ENCODE measurements at regions not wholly inside any gene's neighbourhood (a gene's known extent, or its start where the extent isn't known, plus 50 kb on each side); places are given as distances from the start of the nearest gene placed in this dataset.

DNA sequence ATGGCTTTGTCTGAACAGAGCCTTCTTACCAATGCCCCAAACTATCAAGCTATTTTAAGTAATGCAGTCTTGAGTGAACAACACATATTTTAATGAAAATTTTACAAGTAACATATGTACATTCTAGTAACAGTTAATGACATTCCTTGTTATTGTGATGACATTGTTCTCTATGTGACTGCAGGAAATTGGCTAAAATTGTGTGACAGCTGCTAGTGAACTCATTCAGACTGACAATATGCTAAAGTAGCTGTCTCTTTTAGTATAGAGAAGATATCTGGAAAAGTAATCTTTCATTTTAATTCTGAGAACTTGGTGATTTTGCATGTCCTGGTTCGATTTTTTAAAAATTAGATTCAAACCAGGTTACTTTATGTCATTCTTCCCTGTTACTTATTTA lies 259.8 kb upstream of the MAGI2 start:
- no peaks in the 10 kb centered on the region for H3K9me3 ChIP-seq
- TF ChIP-seq, protein P1, sequence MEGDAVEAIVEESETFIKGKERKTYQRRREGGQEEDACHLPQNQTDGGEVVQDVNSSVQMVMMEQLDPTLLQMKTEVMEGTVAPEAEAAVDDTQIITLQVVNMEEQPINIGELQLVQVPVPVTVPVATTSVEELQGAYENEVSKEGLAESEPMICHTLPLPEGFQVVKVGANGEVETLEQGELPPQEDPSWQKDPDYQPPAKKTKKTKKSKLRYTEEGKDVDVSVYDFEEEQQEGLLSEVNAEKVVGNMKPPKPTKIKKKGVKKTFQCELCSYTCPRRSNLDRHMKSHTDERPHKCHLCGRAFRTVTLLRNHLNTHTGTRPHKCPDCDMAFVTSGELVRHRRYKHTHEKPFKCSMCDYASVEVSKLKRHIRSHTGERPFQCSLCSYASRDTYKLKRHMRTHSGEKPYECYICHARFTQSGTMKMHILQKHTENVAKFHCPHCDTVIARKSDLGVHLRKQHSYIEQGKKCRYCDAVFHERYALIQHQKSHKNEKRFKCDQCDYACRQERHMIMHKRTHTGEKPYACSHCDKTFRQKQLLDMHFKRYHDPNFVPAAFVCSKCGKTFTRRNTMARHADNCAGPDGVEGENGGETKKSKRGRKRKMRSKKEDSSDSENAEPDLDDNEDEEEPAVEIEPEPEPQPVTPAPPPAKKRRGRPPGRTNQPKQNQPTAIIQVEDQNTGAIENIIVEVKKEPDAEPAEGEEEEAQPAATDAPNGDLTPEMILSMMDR (IDR thresholded peaks at IDR 0.05), result no peak
- no peaks in the 10 kb centered on the region for H3K4me1 ChIP-seq
- H3K4me3 ChIP-seq, result no peak overlapping the region
- no peaks in the 10 kb centered on the region for H3K27me3 ChIP-seq
- intact Hi-C loops (cut with DNase I; ENCODE audit: low total_unique reads), result no loop called here
- no peak for DNase-seq
- no peak overlapping the region for H3K27ac ChIP-seq
- H3K36me3 ChIP-seq, result no peaks in the 10 kb centered on the region

DNA sequence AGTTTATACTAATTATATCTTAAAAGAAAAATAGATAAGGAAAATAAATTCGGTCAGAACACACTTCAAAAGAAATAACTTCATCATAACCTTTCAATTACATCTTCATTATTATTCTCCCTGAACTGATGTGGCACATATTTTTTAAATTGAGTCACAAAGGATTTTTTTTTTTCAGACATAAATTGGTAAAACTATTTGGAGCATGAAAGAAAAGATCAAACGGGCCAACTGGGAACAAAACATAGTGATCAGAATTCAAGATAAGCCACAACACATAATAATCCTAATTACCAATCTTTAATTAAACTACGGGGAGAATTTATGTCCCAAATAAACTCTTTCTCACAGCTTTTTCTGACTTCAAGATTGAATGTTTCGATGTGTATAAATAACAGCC lies 258.2 kb upstream of the MAGI2 start:
- TF ChIP-seq, protein P1 (IDR thresholded peaks at IDR 0.05), result no peak
- H3K4me1 ChIP-seq, result no peaks in the 10 kb centered on the region
- H3K4me3 ChIP-seq, result no peak overlapping the region
- no peak for DNase-seq
- intact Hi-C loops (cut with DNase I; ENCODE audit: low total_unique reads), result no loop called here
- no peaks in the 10 kb centered on the region for H3K36me3 ChIP-seq
- no peak overlapping the region for H3K27ac ChIP-seq
- no peaks in the 10 kb centered on the region for H3K9me3 ChIP-seq
- no peaks in the 10 kb centered on the region for H3K27me3 ChIP-seq

DNA sequence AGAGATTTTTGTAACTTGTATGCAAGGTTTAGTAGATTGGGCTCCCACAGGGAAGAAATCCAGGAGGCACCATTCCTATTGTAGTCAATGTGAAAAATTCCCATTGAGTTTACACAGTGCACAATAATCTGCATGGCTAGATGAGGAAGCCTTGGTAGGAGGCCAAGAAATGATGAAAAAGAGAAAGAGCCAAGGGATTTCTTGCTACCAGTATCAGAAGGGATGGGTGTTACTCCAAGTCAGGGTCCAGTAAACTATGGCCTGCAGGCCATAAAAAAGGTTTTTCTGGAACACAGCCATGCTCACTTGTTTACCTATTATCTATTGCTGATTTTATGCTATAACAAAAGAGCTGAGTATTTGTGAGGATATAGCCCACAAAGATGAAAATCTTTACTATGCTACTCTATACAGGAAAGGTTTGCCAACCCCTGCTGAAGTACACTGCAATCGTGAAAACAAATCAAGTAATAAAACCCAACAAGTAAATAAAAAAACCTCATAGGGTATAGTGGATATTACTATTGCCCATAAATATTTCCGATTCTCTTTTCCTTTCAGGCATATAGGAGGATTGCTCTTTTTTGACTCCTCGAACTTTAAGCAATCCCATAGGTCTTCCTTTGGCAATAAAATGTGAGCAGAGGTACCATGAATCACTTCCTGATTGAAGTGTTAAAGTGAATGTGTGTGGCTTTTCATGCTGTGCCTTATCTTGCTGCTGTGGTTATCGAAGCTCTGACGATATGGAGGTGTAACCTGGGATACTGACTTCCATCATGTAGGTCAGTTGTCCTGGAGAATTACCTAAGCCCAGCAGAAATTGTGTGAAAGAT lies 256.3 kb upstream of the MAGI2 start:
- no peak for DNase-seq
- TF ChIP-seq, protein P1 (IDR thresholded peaks at IDR 0.05), result no peak
- H3K4me3 ChIP-seq, result no peak overlapping the region
- H3K9me3 ChIP-seq, result no peaks in the 10 kb centered on the region
- intact Hi-C loops (cut with DNase I; ENCODE audit: low total_unique reads), result no loop called here
- no peak overlapping the region for H3K27ac ChIP-seq
- no peaks in the 10 kb centered on the region for H3K4me1 ChIP-seq
- H3K27me3 ChIP-seq, result no peaks in the 10 kb centered on the region
- no peaks in the 10 kb centered on the region for H3K36me3 ChIP-seq

DNA sequence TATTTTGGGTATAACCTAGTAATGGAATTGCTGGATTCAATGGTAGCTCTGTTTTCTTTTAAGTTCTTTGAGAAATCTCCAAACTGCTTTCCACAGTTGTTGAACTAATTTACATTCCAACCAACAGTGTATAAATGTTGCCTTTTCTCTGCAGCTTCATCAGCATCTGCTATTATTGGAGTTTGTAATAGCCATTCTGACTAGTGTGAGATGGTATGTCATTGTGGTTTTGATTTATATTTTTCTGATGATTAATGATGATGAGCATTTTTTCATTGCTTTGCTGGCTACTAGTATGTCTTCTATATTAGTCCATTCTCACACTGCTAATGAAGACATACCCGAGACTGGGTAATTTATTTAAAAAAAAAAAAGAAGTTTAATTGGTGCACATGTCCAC lies 248.6 kb upstream of the MAGI2 start:
- no peak for DNase-seq
- intact Hi-C loops (cut with DNase I; ENCODE audit: low total_unique reads), result no loop called here
- TF ChIP-seq, protein P1 (IDR thresholded peaks at IDR 0.05), result no peak
- no peaks in the 10 kb centered on the region for H3K36me3 ChIP-seq
- H3K27me3 ChIP-seq, result no peaks in the 10 kb centered on the region
- H3K4me3 ChIP-seq, result no peak overlapping the region
- H3K9me3 ChIP-seq, result no peaks in the 10 kb centered on the region
- no peak overlapping the region for H3K27ac ChIP-seq
- H3K4me1 ChIP-seq, result no peaks in the 10 kb centered on the region

DNA sequence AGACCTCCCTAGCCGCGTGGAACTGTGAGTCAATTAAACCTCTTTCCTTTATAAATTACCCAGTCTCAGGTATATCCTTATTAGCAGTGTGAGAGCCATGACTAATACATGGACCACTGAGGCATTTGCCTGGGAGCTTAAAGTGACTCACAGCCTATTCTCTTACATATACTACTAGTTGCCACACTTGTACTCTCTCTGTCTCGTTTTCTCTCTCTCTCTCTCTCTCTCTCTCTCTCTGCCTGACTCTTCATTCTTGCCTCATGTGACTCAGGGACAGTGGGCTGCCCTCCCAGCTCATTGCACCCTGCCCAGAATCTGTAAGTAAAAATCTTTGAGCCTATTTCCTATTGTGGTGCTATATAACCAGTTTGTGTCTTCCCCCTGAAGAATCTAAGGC lies 238.5 kb upstream of the MAGI2 start:
- Histone ChIP-seq H3K9me3 (no peaks in the 10 kb centered on the region), H3K27ac (no peak overlapping the region), H3K4me3 (no peak overlapping the region), H3K27me3 (no peaks in the 10 kb centered on the region), H3K4me1 (no peaks in the 10 kb centered on the region), H3K36me3 (no peaks in the 10 kb centered on the region)
- TF ChIP-seq, protein P1 (IDR thresholded peaks at IDR 0.05), result no peak
- no peak for DNase-seq
- intact Hi-C loops (cut with DNase I; ENCODE audit: low total_unique reads), result no loop called here

Measured in tibial artery (tissue), 4 donors.